A549 (cell line): ENCODE measurements at regions not wholly inside any gene's neighbourhood (a gene's known extent, or its start where the extent isn't known, plus 50 kb on each side); places are given as distances from the start of the nearest gene placed in this dataset.

Experiments used
- ATAC-seq, 2 experiments: fragments of 200-7000 bp in 1 of 2; fragments of >200 bp in 1 of 2; cut with Nextera tagmentation in 1 of 2; cut with Tn5 transposase in 1 of 2; 3 replicates each; pipeline versions ENCODE4 v1.8.0 to v1.9.1; 2018 to 2020; ENCODE audit warnings: mild to moderate bottlenecking in 1 of 2, moderate library complexity in 1 of 2
- CTCF ChIA-PET: fragments of 300-600 bp; sonication (Branson Sonifier 250); formaldehyde crosslinking; extraction: SDS; loops from one replicate; lab custom pipeline; 2021; ENCODE audit warnings: antibody characterized with exemption, inconsistent platforms; lab: Yijun Ruan, JAX
- POLR2A ChIA-PET: fragments of 350-600 bp; formaldehyde crosslinking; extraction: SDS; loops from one replicate; lab custom pipeline; 2021; ENCODE audit warnings: antibody characterized with exemption, inconsistent platforms; lab: Yijun Ruan, JAX
- DNase-seq, 2 experiments: peaks; one replicate each; pipeline versions ENCODE4 v3.0.0 to v3.0.0-alpha.2; 2011 to 2016; ENCODE audit warnings: low read depth in 1 of 2, low spot score in 1 of 2
- FAIRE-seq: peaks from 2 replicates; lab custom pipeline; 2011; peaks lifted over from hg19 to GRCh38; lab: Jason Lieb, UNC
- H3K27ac ChIP-seq, 2 experiments: fragments of >200 bp; sonication (Bioruptor Twin); formaldehyde crosslinking; 3 replicates each; pipeline ENCODE4 v1.5.1; 2016 to 2017
- H3K4me1 ChIP-seq: fragments of >200 bp; sonication (Bioruptor Twin); formaldehyde crosslinking; 3 replicates; pipeline ENCODE4 v1.6.1; 2016
- H3K4me2 ChIP-seq: fragments of >200 bp; sonication (Bioruptor Twin); formaldehyde crosslinking; 3 replicates; pipeline ENCODE4 v1.6.1; 2016
- H3K4me3 ChIP-seq: fragments of >200 bp; sonication (Bioruptor Twin); formaldehyde crosslinking; 3 replicates; pipeline ENCODE4 v1.5.1; 2016
- H3K9me3 ChIP-seq: fragments of >200 bp; sonication (Bioruptor Twin); formaldehyde crosslinking; 3 replicates; pipeline ENCODE4 v1.6.1; 2016
- BHLHE40 ChIP-seq: IDR thresholded peaks from 2 replicates; pipeline ENCODE4 v1.6.1; 2012; ENCODE audit warnings: low read depth, low read length, inconsistent platforms
- CBX8 ChIP-seq: fragments of 200-600 bp; sonication (generic); IDR thresholded peaks from 2 replicates; pipeline ENCODE4 v1.6.1; 2016
- CHD2 ChIP-seq: fragments of 150-350 bp; IDR thresholded peaks from 2 replicates; pipeline ENCODE4 v1.6.1; 2014; ENCODE audit warnings: low read length; ENCODE audit not compliant: partially characterized antibody
- CHD4 ChIP-seq: fragments of 200-600 bp; sonication (generic); IDR thresholded peaks from 2 replicates; pipeline ENCODE4 v1.6.1; 2016; ENCODE audit warnings: antibody characterized with exemption, mild to moderate bottlenecking, borderline replicate concordance
- E2F6 ChIP-seq: IDR thresholded peaks from 2 replicates; pipeline ENCODE4 v1.6.1; 2012; ENCODE audit warnings: low read depth, borderline replicate concordance
- EHF ChIP-seq: fragments of 250-450 bp; sonication (Bioruptor Pico); IDR thresholded peaks from 2 replicates; pipeline ENCODE4 v1.5.0; 2020; ENCODE audit warnings: mild to moderate bottlenecking
- EP300 ChIP-seq, 2 experiments: fragments of >200 bp; sonication (Bioruptor Twin); formaldehyde crosslinking; IDR thresholded peaks; 2 replicates in 1 of 2; 3 replicates in 1 of 2; pipeline ENCODE4 v1.6.1; 2016 to 2017
- ESRRA ChIP-seq: fragments of 150-350 bp; IDR thresholded peaks from 2 replicates; pipeline ENCODE4 v1.6.1; 2014; ENCODE audit warnings: mild to moderate bottlenecking, low read length, borderline replicate concordance
- HDAC2 ChIP-seq: fragments of 200-600 bp; sonication (generic); IDR thresholded peaks from 2 replicates; pipeline ENCODE4 v1.6.1; 2016
- KDM1A ChIP-seq: fragments of 200-600 bp; sonication (generic); IDR thresholded peaks from 2 replicates; pipeline ENCODE4 v1.6.1; 2016; ENCODE audit warnings: low read depth, mild to moderate bottlenecking
- KDM5A ChIP-seq: fragments of 200-600 bp; sonication (generic); IDR thresholded peaks from 2 replicates; pipeline ENCODE4 v1.6.1; 2016; ENCODE audit warnings: antibody characterized with exemption, mild to moderate bottlenecking
- NR3C1 ChIP-seq: fragments of >200 bp; sonication (Bioruptor Twin); formaldehyde crosslinking; IDR thresholded peaks from 3 replicates; pipeline ENCODE4 v1.6.1; 2017
- PBX3 ChIP-seq: IDR thresholded peaks from 2 replicates; pipeline ENCODE4 v1.6.1; 2012
- RFX5 ChIP-seq: fragments of 450-650 bp; IDR thresholded peaks from 2 replicates; pipeline ENCODE4 v1.7.1; 2014; ENCODE audit warnings: antibody characterized with exemption, mild to moderate bottlenecking, moderate library complexity
- RNF2 ChIP-seq: fragments of 200-600 bp; sonication (generic); IDR thresholded peaks from 2 replicates; pipeline ENCODE4 v1.6.1; 2016; ENCODE audit warnings: low read depth, mild to moderate bottlenecking, antibody characterized with exemption, moderate library complexity, borderline replicate concordance
- USF2 ChIP-seq: fragments of 450-650 bp; IDR thresholded peaks from 2 replicates; pipeline ENCODE4 v1.6.1; 2014; ENCODE audit warnings: antibody characterized with exemption
- ZNF302 ChIP-seq: fragments of 250-450 bp; sonication (Bioruptor Pico); IDR thresholded peaks from 2 replicates; pipeline ENCODE4 v1.9.0; 2021; ENCODE audit warnings: inconsistent platforms, mild to moderate bottlenecking, moderate library complexity
- ZSCAN20 ChIP-seq: fragments of 250-450 bp; sonication (Bioruptor Pico); IDR thresholded peaks from 2 replicates; pipeline ENCODE4 v1.8.0; 2022; ENCODE audit warnings: mild to moderate bottlenecking, moderate library complexity
- WGBS: methylation state at CpG from one replicate; pipeline ENCODE4 v1.1.6; 2017; ENCODE audit errors: missing lambda C conversion rate; 5-methylcytosine and 5-hydroxymethylcytosine counted together
- TF ChIP-seq, protein P1 (sequence below): IDR thresholded peaks from 2 replicates; pipeline ENCODE4 v1.6.1; 2012

DNA sequence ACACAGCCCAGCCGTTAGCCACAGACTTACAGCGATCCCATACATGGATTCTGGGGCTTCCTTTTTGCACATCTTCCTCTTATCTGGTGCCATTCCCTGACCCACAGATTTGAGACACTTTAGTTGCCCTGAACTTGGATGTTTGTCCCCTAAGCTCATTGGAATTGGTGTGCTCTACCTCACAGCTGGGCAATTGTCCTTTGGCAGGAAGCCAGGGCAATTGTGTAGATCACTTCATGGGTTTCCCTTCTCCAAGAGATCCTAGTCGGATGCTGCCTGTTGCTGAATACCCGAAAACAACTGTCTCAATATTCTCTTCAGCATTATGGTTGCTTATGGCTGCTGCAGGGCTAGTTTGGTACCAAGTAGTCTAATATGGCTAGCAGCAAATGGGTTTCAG lies 470.7 kb upstream of the MKI67 start:
- DNase-seq, result no peak
- Histone ChIP-seq H3K9me3 (no peaks in the 10 kb centered on the region; the same call in 2 of the 3 replicates), H3K4me3 (no peak overlapping the region), H3K4me1 (no peaks in the 10 kb centered on the region), H3K4me2 (no peak overlapping the region), H3K27ac (no peak overlapping the region)
- WGBS, result 1% methylated on average over 4 of the region's 4 CpGs
- ChIA-PET POLR2A (no interaction called here), CTCF (no interaction called here)
- TF ChIP-seq ESRRA (no peak), HDAC2 (no peak)
- no peak for ATAC-seq
- no peak for FAIRE-seq

GRCh38 chr10:128599030-128599429 lies 472.8 kb upstream of the MKI67 start:
- H3K4me3 ChIP-seq, result no peak overlapping the region
- H3K27ac ChIP-seq, result no peak overlapping the region
- TF ChIP-seq E2F6, result no peak
- FAIRE-seq (no peak), DNase-seq (no peak), ATAC-seq (no peak)
- H3K4me1 ChIP-seq, result no peaks in the 10 kb centered on the region
- 7% methylated on average over 2 of the region's 2 CpGs for WGBS
- no peaks in the 10 kb centered on the region; the same call in 2 of the 3 replicates for H3K9me3 ChIP-seq
- ChIA-PET POLR2A (no interaction called here), CTCF (interaction anchor here (0.5 kb wide), 1 partner anchor 46 kb away, joined by 3 read pairs; no protein-coding TSS in a partner anchor)
- no peak overlapping the region for H3K4me2 ChIP-seq

DNA sequence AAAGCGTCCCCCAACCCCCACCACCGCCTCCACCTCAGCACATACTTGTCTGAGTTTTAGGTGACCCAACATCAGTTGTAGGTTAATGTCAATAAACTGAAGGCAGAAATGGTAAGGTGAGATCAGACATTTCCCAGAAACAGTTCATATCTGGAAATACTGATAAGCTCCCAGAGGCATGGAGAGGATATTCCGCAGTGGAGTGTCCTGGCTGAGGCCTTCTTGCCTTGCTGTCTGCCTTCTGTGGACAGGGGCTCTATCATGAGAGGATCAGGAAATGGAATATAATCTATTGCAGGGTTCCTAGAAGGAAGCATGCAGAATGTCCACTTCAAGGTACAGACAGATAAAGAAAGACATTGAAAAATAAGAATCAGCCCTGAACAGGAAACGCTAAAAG lies 473.3 kb upstream of the MKI67 start:
- WGBS, result 36% methylated on average over 4 of the region's 4 CpGs
- POLR2A ChIA-PET, result no interaction called here
- H3K27ac ChIP-seq, result no peak overlapping the region
- CTCF ChIA-PET, result interaction anchor here (0.5 kb wide), 1 partner anchor 46 kb away, joined by 3 read pairs; no protein-coding TSS in a partner anchor
- H3K4me2 ChIP-seq, result no peak overlapping the region
- DNase-seq (no peak), FAIRE-seq (no peak)
- H3K4me1 ChIP-seq, result no peaks in the 10 kb centered on the region
- TF ChIP-seq ZNF302 (no peak), RNF2 (no peak), KDM1A (no peak), CHD2 (no peak), CHD4 (no peak)
- TF ChIP-seq, all 56 proteins: peak for 0
- H3K4me3 ChIP-seq, result no peak overlapping the region
- no peak for ATAC-seq
- no peaks in the 10 kb centered on the region; the same call in 2 of the 3 replicates for H3K9me3 ChIP-seq

DNA sequence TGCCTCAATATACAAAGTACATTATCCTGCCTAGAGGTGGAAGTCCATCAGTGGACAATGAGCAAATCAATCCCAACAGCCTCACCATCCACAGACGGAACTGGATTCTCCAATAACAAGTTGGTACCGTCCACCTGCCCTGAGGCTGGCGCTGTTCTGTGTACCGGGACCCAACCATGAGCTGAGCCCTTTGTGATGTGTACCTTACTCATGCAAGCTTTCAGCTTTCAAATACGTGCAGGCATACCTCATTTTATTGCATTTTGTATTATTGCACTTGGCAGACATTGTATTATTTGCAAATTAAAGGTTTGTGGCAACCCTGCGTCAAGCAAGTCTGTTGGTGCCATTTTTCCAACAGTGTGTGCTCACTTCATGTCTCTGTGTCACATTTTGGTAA lies 476.0 kb upstream of the MKI67 start:
- WGBS, result 26% methylated on average over 6 of the region's 6 CpGs
- FAIRE-seq, result no peak
- no peak overlapping the region for H3K4me3 ChIP-seq
- no peak for DNase-seq
- no peak overlapping the region for H3K27ac ChIP-seq
- H3K9me3 ChIP-seq, result no peaks in the 10 kb centered on the region
- POLR2A ChIA-PET, result no interaction called here
- CTCF ChIA-PET, result no interaction called here
- no peak overlapping the region for H3K4me2 ChIP-seq
- ATAC-seq, result no peak
- TF ChIP-seq BHLHE40 (no peak), USF2 (no peak), EHF (CRISPR knock-in tag) (no peak), EP300 (IDR thresholded peaks at IDR 0.05) (no peak), PBX3 (no peak), NR3C1 (no peak), CBX8 (no peak), KDM5A (no peak), ZSCAN20 (no peak), CHD4 (no peak), RFX5 (no peak)
- TF ChIP-seq, protein P1, sequence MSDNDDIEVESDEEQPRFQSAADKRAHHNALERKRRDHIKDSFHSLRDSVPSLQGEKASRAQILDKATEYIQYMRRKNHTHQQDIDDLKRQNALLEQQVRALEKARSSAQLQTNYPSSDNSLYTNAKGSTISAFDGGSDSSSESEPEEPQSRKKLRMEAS, result no peak
- no peaks in the 10 kb centered on the region for H3K4me1 ChIP-seq
